ENCODE measurements at regions not wholly inside any gene's neighbourhood (a gene's known extent, or its start where the extent isn't known, plus 50 kb on each side); places are given as distances from the start of the nearest gene placed in this dataset.

GRCh38 chr2:4832642-4833041 is 859.5 kb upstream of the SOX11 start:
- TF ChIP-seq CTCF (IDR thresholded peaks at IDR 0.05) (no peak), POLR2A (IDR thresholded peaks at IDR 0.05) (no peak)
